ENCODE measurements at regions not wholly inside any gene's neighbourhood (a gene's known extent, or its start where the extent isn't known, plus 50 kb on each side); places are given as distances from the start of the nearest gene placed in this dataset.
"Not testable (repeated sequence)": the region's sequence is repeated elsewhere in the genome, so short reads cannot be mapped to it uniquely, and the experiment has no call there.

DNA sequence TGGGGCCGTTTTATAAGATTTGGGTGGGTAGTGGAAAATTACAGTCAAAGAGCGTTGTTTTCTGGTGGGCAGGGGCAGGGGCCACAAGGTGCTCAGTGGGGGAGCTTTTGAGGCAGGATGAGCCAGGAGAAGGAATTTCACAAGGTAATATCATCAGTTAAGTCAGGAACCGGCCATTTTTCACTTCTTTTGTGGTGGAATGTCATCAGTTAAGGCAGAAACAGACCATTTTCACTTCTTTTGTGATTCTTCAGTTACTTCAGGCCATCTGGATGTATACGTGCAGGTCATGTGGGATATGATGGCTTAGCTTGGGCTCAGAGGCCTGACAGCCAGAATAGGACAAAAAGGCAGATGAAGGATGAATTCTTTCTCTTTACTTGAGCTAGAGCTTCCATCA is 477.3 kb upstream of the NUDT12 start:
- DNase-seq; H3K36me3 Mint-ChIP-seq (ENCODE audit: low read depth); H3K4me1 Mint-ChIP-seq; intact Hi-C loops (cut with micrococcal nuclease); H3K27me3 Mint-ChIP-seq; H3K27ac Mint-ChIP-seq; H3K4me3 Mint-ChIP-seq; H3K9me3 Mint-ChIP-seq: not testable (repeated sequence)

DNA sequence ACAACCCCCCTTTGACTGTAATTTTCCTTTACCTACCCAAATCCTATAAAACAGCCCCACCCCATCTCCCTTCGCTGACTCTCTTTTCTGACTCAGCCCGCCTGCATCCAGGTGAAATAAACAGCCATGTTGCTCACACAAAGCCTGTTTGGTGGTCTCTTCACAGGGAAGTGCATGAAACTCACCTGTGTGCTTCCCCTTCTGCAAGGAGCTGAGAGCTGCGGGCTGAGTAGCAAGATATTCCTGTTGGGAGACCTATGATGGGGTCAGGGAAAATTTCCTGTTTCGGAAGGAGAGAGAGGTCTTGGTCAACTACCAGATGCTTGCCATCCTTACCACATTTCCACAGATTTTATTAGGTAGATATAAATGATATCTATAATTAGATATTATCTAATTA is 474.5 kb upstream of the NUDT12 start:
- intact Hi-C loops (cut with micrococcal nuclease); DNase-seq: not testable (repeated sequence)

DNA sequence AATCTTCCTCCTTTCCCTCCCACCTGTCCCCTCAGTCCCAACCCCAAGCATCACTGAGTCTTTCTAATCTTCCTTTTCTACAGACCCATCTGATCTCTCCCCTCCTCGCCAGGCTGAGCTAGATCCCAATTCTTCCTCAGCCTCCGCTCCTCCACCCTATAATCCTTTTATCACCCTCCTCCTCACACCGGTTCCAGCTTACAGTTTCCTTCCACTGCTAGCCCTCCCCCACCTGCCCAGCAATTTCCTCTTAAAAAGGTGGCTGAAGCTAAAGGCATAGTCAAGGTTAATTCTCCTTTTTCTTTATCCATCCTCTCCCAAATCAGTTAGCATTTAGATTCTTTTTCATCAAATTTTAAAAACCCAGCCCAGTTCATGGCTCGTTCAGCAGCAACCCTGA is 470.6 kb upstream of the NUDT12 start:
- DNase-seq; intact Hi-C loops (cut with micrococcal nuclease); H3K36me3 Mint-ChIP-seq (ENCODE audit: low read depth); H3K4me3 Mint-ChIP-seq; H3K27me3 Mint-ChIP-seq; H3K27ac Mint-ChIP-seq; H3K4me1 Mint-ChIP-seq; H3K9me3 Mint-ChIP-seq: not testable (repeated sequence)

More for the DNA sequence above, 474.5 kb upstream of the NUDT12 start:
- H3K27ac Mint-ChIP-seq; H3K27me3 Mint-ChIP-seq; H3K4me3 Mint-ChIP-seq; H3K4me1 Mint-ChIP-seq; H3K36me3 Mint-ChIP-seq (ENCODE audit: low read depth); H3K9me3 Mint-ChIP-seq: not testable (repeated sequence)

DNA sequence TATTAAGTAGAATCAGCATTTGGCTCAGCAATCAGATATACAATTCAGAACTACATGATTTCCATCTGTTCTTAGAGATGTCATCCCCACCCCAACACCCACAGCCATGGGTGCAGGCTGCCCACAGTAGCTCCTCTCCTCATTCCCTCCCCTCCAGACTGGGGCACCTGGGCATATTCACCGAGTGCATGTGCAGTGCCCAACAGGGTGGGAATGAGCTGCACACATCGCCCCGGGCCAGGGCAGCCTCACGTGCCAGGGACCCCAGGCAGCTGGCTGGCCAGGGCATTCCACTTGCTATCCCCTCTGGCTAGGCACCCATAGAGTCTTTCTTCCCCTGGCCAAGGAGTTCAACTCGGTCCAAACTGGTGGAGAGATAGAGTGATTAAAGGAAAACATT is 461.9 kb upstream of the NUDT12 start:
- H3K27me3 Mint-ChIP-seq, result no peaks in the 10 kb centered on the region
- no peaks in the 10 kb centered on the region for H3K36me3 Mint-ChIP-seq (ENCODE audit: low read depth)
- intact Hi-C loops (cut with micrococcal nuclease), result no loop called here
- no peaks in the 10 kb centered on the region for H3K4me1 Mint-ChIP-seq
- no peak overlapping the region for H3K4me3 Mint-ChIP-seq
- peaks cover 7% of the 10 kb centered on the region for H3K9me3 Mint-ChIP-seq
- DNase-seq, result no peak
- H3K27ac Mint-ChIP-seq, result no peak overlapping the region

DNA sequence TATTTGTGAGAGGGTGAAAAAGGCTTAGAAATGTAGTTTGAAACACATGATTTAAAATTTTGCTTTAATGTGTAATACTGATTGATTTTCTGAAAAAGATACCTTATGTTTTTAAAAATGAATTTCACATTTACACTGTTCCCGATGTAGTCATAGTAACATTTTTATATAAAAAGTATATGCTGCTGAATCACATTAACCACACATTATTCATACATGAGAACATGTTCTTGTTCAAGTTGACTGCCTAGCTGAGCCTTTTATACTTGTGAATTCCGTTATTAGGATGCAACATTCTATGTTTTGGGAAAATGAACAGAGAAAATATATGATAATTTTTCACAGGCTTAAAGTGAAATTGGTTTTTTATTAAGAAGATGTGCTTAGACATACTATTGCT is 461.1 kb upstream of the NUDT12 start:
- Mint-ChIP-seq H3K36me3 (ENCODE audit: low read depth) (no peaks in the 10 kb centered on the region), H3K27ac (no peak overlapping the region), H3K9me3 (peaks cover 7% of the 10 kb centered on the region), H3K27me3 (no peaks in the 10 kb centered on the region), H3K4me1 (no peaks in the 10 kb centered on the region), H3K4me3 (no peak overlapping the region)
- DNase-seq, result no peak
- intact Hi-C loops (cut with micrococcal nuclease), result no loop called here

GRCh38 chr5:104019956-104020355 is 457.4 kb upstream of the NUDT12 start:
- no peak overlapping the region for H3K27ac Mint-ChIP-seq
- H3K4me3 Mint-ChIP-seq, result no peak overlapping the region
- DNase-seq, result no peak
- H3K27me3 Mint-ChIP-seq, result no peaks in the 10 kb centered on the region
- H3K9me3 Mint-ChIP-seq, result no peaks in the 10 kb centered on the region
- H3K4me1 Mint-ChIP-seq, result no peaks in the 10 kb centered on the region
- H3K36me3 Mint-ChIP-seq (ENCODE audit: low read depth), result no peaks in the 10 kb centered on the region
- intact Hi-C loops (cut with micrococcal nuclease), result no loop called here

DNA sequence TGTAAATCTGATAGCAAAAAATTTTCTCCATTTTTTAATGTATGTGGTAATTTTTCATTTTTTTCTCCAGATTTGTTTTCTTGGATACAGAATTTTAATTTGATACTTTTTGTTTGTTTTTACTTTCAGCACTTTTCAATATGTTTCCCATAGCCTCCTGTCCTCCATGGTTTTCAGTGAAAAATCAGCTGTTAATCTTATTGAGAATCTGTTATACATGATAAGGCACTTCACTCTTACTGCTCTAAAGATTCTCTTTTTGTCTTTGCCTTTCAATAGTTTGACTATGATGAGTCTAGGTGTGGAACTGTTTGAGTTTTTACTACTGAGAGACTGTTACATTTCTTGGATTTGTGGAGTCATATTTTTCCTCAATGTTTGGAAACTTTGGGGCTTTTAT is 455.7 kb upstream of the NUDT12 start:
- DNase-seq, result no peak
- Mint-ChIP-seq H3K27me3 (no peaks in the 10 kb centered on the region), H3K9me3 (no peaks in the 10 kb centered on the region), H3K4me3 (no peak overlapping the region), H3K36me3 (ENCODE audit: low read depth) (no peaks in the 10 kb centered on the region), H3K27ac (no peak overlapping the region), H3K4me1 (no peaks in the 10 kb centered on the region)
- intact Hi-C loops (cut with micrococcal nuclease), result no loop called here

DNA sequence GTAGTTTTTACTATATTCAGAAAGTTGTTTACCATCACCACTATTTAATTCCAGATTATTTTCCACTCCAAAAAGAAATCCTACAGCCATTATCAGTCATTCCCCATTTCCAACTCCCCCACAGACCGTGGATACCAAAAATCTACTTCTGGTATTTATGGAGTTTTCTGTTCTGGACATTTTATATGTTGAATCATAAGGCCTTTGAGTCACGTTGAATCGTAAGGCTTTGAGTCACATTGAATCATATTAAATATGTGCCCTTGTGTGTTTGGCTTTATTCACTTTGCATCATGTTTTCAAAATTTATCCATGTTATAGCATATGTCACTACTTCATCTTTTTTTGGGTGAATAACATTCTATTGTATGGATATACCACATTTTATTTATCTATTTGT is 454.1 kb upstream of the NUDT12 start:
- intact Hi-C loops (cut with micrococcal nuclease), result no loop called here
- Mint-ChIP-seq H3K27me3 (no peaks in the 10 kb centered on the region), H3K4me1 (no peaks in the 10 kb centered on the region), H3K4me3 (no peak overlapping the region), H3K9me3 (no peaks in the 10 kb centered on the region), H3K27ac (no peak overlapping the region), H3K36me3 (ENCODE audit: low read depth) (no peaks in the 10 kb centered on the region)
- no peak for DNase-seq

DNA sequence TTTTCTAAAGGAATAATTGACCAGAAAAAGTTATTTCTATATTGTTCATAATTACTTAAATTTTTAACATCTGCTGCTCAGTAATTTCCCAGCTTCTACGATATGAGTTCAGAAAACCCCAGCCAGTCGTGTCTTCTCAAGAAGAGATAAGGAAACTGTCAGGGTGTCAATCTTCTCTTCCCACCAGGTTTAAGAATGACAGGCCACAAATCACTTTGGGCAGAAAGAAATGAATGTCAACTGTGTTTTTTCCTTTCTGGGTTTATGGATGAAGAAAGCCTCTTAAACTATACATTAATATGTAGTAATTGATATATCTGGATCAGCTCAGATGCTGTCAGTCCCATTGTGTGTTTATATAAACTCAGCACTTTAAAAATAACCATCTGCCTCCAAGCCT is 453.2 kb upstream of the NUDT12 start:
- intact Hi-C loops (cut with micrococcal nuclease), result no loop called here
- Mint-ChIP-seq H3K4me1 (no peaks in the 10 kb centered on the region), H3K36me3 (ENCODE audit: low read depth) (no peaks in the 10 kb centered on the region), H3K9me3 (no peaks in the 10 kb centered on the region), H3K4me3 (no peak overlapping the region), H3K27me3 (no peaks in the 10 kb centered on the region), H3K27ac (no peak overlapping the region)
- no peak for DNase-seq

GRCh38 chr5:104002783-104003182 is 440.2 kb upstream of the NUDT12 start:
- intact Hi-C loops (cut with micrococcal nuclease); H3K9me3 Mint-ChIP-seq; H3K4me1 Mint-ChIP-seq; DNase-seq; H3K27me3 Mint-ChIP-seq; H3K4me3 Mint-ChIP-seq; H3K27ac Mint-ChIP-seq; H3K36me3 Mint-ChIP-seq (ENCODE audit: low read depth): not testable (repeated sequence)

DNA sequence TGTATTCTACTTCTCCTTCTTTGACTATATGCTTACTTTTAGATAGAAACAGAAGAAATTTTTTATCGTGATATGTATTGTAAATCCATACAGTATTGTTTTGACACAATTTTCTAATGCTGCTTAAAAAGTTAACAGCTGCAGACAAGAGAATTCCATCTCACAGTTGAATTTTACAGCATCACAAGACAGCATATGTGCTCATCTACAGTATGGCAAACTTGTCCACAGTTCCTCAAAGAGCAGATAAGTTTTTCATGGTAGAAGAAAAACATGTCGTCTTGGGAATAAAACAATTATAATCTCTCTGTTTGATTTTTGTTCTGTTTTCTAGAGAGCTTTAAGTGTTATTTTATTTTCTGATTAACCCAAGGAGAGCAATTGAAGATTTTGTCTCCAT is 438.5 kb upstream of the NUDT12 start:
- H3K27me3 Mint-ChIP-seq, result no peaks in the 10 kb centered on the region
- DNase-seq, result no peak
- intact Hi-C loops (cut with micrococcal nuclease), result no loop called here
- no peak overlapping the region for H3K4me3 Mint-ChIP-seq
- H3K4me1 Mint-ChIP-seq, result no peaks in the 10 kb centered on the region
- H3K27ac Mint-ChIP-seq, result no peak overlapping the region
- H3K9me3 Mint-ChIP-seq, result no peaks in the 10 kb centered on the region
- no peaks in the 10 kb centered on the region for H3K36me3 Mint-ChIP-seq (ENCODE audit: low read depth)

DNA sequence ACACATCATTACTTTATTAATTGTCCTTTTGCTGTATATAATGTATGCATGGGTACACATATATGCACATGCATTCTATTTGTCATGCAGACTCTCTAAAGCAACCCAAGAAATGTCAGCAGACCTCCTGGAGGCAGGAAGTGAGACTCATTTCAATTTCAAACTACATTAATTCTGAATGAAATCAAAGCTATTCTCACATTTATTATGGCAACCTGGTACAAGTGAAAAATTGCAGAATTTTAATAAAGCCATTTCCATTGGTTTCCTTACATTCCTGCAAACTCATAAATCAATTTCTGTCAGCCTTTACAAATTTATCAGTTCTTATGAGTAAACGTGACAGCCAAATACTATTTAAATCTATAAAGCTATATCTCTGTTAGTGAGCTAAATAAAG is 430.4 kb upstream of the NUDT12 start:
- Mint-ChIP-seq H3K36me3 (ENCODE audit: low read depth) (no peaks in the 10 kb centered on the region), H3K27me3 (no peaks in the 10 kb centered on the region), H3K4me1 (no peaks in the 10 kb centered on the region), H3K9me3 (no peaks in the 10 kb centered on the region), H3K27ac (no peak overlapping the region), H3K4me3 (no peak overlapping the region)
- no peak for DNase-seq
- intact Hi-C loops (cut with micrococcal nuclease), result no loop called here

GRCh38 chr5:103990064-103990463 is 427.5 kb upstream of the NUDT12 start:
- H3K4me1 Mint-ChIP-seq, result no peaks in the 10 kb centered on the region
- H3K27ac Mint-ChIP-seq, result no peak overlapping the region
- H3K9me3 Mint-ChIP-seq, result no peaks in the 10 kb centered on the region
- no peak overlapping the region for H3K4me3 Mint-ChIP-seq
- H3K36me3 Mint-ChIP-seq (ENCODE audit: low read depth), result no peaks in the 10 kb centered on the region
- no peaks in the 10 kb centered on the region for H3K27me3 Mint-ChIP-seq
- intact Hi-C loops (cut with micrococcal nuclease), result no loop called here
- no peak for DNase-seq

GRCh38 chr5:103981592-103981991 is 419.0 kb upstream of the NUDT12 start:
- no peaks in the 10 kb centered on the region for H3K9me3 Mint-ChIP-seq
- H3K4me1 Mint-ChIP-seq, result no peaks in the 10 kb centered on the region
- no peak overlapping the region for H3K27ac Mint-ChIP-seq
- no peaks in the 10 kb centered on the region for H3K36me3 Mint-ChIP-seq (ENCODE audit: low read depth)
- DNase-seq, result no peak
- H3K4me3 Mint-ChIP-seq, result no peak overlapping the region
- intact Hi-C loops (cut with micrococcal nuclease), result no loop called here
- H3K27me3 Mint-ChIP-seq, result no peaks in the 10 kb centered on the region

- no peaks in the 10 kb centered on the region for H3K27me3 Mint-ChIP-seq
- no peak for DNase-seq
Observed at GRCh38 chr5:103973669-103974068, 411.1 kb upstream of the NUDT12 start.

DNA sequence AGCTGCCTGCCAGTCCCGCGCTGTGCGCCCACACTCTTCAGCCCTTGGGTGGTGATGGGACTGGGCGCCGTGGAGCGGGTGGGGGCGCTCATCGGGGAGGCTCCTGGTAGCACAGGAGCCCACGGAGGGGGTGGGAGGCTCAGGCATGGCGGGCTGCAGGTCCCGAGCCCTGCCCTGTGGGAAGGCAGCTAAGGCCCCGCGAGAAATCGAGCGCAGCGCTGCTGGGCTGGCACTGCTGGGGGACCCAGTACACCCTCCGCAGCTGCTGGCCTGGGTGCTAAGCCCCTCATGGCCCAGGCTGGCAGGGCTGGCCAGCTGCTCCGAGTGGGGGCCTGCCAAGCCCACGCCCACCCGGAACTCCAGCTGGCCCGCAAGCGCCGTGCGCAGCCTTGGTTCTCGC is 403.7 kb upstream of the NUDT12 start:
- H3K4me1 Mint-ChIP-seq; H3K27me3 Mint-ChIP-seq; DNase-seq; intact Hi-C loops (cut with micrococcal nuclease); H3K4me3 Mint-ChIP-seq; H3K27ac Mint-ChIP-seq; H3K36me3 Mint-ChIP-seq (ENCODE audit: low read depth): not testable (repeated sequence)
- peaks cover 17% of the 10 kb centered on the region for H3K9me3 Mint-ChIP-seq

More at GRCh38 chr5:103973669-103974068, 411.1 kb upstream of the NUDT12 start:
- H3K4me1 Mint-ChIP-seq, result no peaks in the 10 kb centered on the region
- H3K27ac Mint-ChIP-seq, result no peak overlapping the region
- no peak overlapping the region for H3K4me3 Mint-ChIP-seq
- H3K9me3 Mint-ChIP-seq, result peaks cover 3% of the 10 kb centered on the region
- no peaks in the 10 kb centered on the region for H3K36me3 Mint-ChIP-seq (ENCODE audit: low read depth)
- intact Hi-C loops (cut with micrococcal nuclease), result no loop called here

All from activated CD4-positive, alpha-beta T cell treated with anti-CD3 and anti-CD28 coated beads, Interleukin-2, amount 10 ng/mL, durations not matched to agents 24 days and 14 days (primary cell).